HG03432 (cell line): ENCODE measurements at regions not wholly inside any gene's neighbourhood (a gene's known extent, or its start where the extent isn't known, plus 50 kb on each side); places are given as distances from the start of the nearest gene placed in this dataset.
"Not testable (repeated sequence)": the region's sequence is repeated elsewhere in the genome, so short reads cannot be mapped to it uniquely, and the experiment has no call there.

ENCODE experiments used
- ATAC-seq: cut with Tn5 transposase; IDR thresholded peaks from one replicate; pipeline ENCODE4 v1.9.1; 2021; ENCODE audit warnings: mild to moderate bottlenecking, moderate library complexity; ENCODE audit not compliant: unreplicated experiment

DNA sequence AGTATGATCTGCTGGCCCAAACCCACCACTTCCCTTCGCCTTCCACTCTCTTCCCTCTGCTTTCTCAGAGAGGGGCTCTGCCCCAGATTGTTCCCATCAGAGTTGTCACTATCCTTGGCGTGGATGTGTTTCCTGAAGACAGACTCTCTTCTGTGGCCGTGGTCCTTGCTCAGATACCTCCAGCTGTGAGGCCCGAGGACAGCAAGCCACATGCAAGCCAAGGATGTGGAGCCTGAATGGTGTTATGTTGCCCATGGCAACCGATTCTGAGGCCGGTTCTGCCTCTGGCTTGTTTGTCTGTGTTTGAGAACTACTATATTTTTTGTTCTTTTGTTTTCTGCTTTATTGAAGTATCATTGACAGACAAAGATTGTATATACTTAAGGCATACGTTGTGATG, 247.4 kb upstream of the PODXL start:
- ATAC-seq = no peak

DNA sequence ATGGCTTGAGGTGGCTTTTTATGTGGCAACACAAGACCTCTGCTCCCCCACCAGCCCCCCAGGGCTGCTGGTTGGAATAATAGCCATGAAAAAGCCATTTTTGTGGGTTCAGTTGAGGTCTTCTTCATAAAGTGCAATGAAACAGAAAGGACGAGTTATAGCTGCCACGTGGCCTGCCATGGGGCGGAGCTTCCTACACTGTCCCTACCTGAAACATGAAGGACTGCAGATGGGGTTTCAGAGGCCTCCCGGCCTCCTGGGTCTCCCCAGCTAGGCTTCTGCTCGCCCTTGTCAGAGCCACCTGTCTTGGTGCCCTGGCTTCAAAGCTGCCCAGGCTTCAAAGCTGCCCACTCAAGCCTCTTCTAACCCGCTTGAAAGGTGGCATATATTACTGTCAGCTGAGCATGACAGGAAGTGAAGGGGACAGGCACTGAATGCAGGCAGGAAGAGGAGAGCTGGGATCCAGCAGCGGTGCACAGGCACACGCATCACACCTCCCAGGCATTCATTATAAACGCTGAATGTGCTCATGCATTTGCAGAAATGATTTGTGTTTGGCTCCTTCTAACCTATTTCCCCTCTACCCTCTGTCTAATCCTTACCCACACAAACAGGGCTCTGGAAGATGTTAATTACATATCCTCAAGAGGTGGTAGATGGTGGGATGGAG, 245.9 kb upstream of the PODXL start:
- no peak for ATAC-seq

- ATAC-seq = no peak
Observed at GRCh38 chr7:131800531-131800930, 244.1 kb upstream of the PODXL start.

GRCh38 chr7:131800008-131800407, 243.6 kb upstream of the PODXL start:
- ATAC-seq = no peak

DNA sequence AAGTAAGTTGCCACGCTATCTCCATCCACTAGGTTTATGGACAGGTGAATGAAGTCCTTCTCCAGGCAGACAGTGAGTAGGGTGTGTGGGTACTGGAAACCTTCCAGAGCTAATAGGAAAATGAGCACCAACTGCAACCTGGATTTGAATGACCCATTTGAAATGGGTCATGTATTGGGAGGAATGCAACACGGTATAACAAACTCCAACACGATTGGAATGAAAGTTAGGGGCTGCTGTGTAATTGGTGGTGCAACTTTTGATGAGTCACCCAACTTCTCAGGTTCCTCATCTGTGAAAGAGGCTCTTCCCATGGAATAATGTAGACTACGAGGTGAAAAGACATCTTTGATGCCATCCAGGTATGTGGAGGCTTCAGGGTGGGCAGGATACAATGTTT, 241.4 kb upstream of the PODXL start:
- ATAC-seq = no peak

DNA sequence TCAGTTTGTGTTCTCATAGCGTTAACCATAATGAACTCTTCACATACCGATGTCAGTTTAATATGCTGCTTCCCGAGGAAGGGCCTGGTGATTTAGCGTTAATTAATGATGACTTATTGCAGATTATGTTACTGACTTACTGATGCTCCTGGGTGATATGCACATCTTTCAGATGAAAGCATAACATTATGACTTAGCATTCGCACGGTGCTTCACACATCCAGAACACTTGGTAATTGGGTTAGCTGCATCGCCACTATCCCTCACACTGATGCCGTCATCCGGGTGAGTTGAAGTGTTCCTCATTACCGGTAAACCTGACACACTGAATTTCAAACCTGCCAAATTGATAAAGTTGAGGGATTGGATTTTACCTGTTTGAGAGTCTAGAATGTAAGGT, 239.0 kb upstream of the PODXL start:
- ATAC-seq = no peak

GRCh38 chr7:131792311-131792710, 235.9 kb upstream of the PODXL start:
- ATAC-seq = no peak

GRCh38 chr7:131787101-131787500, 230.7 kb upstream of the PODXL start:
- ATAC-seq = no peak

DNA sequence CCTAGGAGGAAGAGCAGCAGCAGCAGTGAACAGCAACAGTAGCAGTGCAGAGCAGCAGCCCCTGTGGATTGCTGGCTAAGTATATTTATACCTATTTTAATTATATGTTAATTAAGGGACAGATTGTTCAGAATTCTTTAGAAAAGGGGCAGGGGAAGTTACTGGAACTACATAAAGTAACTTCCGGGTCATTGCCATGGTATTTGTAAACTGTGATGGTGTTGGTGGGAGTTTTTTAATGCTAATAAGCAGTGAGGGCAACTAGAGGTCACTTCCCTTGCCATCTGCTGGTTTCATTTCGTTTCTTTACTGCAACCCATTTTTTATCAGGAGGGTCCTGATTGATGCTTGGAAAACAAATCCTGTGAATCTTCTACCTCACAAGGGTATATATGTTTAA, 229.8 kb upstream of the PODXL start:
- ATAC-seq = no peak

GRCh38 chr7:131778601-131779000, 222.2 kb upstream of the PODXL start:
- ATAC-seq = no peak

DNA sequence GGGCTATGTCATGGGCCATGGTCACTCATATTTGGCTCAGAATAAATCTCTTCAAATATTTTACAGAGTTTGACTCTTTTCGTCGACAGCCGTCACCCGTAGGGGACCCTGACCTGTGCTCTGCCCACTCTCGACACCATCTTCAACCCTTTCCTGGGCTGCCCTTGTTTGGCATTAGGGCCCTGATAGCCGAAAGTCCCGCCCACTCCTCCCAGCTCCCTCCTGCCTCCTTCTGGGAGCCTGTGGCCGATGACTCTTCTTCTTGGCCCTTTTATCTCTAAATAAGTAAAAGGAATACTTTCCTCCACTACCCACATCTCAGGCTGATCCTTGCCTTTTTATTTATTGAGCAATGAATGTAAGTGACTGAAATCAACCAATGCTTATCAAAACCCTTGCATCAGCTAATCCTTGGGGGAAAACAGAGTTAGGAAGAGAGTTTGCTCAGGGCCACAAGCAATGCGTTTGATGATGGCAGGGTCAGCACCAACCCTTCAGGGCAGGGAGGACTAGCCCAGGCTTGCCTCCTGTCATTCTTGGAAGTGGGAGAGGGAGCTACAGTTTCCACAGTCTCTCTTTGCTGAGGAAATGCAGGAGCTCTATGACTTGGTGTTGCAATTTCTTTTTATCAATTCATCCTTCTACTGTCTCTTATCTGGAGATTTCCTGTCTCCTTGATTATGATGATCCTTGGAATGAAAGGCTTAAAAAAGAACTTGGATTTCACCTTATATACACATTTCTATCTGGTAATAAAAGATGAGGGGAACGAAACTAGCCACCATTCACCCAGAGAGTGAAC, 218.2 kb upstream of the PODXL start:
- ATAC-seq = no peak

DNA sequence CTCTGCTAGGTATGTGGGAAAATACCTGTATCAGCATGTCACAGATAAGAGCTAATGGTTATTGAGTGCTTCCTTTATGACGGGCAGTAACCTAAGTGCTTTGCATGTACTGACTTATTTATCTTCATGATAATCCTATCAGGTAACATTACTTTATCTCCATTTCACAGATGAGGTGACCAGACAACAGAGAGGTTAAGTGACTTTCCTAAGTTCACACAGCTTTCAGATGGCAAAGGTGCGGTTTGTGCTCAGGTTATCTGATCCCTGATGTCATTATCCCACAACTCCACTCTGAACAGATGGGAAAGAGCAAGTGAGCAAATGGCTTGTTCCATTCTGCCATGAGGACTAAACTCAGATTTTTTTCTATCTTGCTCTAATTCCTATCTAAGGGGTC, 217.0 kb upstream of the PODXL start:
- no peak for ATAC-seq

- no peak for ATAC-seq
Observed at GRCh38 chr7:131769241-131769640, 212.8 kb upstream of the PODXL start.

DNA sequence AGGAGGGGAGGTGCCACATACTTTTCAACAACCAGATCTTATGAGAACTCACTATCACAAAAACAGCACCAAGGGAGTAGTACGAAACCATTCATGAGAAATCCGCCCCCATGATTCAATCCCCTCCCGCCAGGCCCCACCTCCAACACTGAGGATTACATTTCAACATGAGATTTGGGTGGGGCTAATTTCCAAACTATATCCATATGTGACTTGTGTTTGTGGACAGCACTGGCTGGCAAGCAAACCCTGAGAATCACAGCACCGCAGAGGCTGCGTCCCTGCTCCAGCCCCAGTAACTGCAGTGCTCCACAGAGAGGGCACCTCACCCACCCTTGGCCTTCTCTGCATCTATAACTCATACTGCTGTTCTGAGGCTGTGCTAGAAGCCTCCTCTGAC, 211.2 kb upstream of the PODXL start:
- no peak for ATAC-seq

- ATAC-seq = no peak
Observed at GRCh38 chr7:131765575-131765974, 209.1 kb upstream of the PODXL start.

- ATAC-seq = no peak
Observed at GRCh38 chr7:131764143-131764775, 207.8 kb upstream of the PODXL start.

DNA sequence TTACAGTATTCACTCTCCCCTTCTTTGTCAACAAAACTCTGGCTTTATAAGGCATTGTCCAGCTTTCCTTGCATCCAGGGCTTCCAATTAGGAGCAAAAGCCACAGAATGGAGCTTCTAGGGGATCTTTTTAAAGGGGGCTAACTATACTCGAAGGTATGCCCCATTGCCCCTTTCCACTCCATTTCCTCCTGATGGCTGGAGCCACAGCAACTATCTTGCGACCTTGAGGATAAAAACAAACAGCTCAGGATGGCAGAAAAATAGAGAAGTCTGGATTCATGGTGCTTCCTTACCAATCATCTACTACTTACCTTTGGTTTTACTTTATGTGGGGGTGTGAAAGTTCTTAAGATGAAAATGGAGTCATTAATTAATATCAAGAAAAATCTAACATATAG, 206.3 kb upstream of the PODXL start:
- no peak for ATAC-seq

DNA sequence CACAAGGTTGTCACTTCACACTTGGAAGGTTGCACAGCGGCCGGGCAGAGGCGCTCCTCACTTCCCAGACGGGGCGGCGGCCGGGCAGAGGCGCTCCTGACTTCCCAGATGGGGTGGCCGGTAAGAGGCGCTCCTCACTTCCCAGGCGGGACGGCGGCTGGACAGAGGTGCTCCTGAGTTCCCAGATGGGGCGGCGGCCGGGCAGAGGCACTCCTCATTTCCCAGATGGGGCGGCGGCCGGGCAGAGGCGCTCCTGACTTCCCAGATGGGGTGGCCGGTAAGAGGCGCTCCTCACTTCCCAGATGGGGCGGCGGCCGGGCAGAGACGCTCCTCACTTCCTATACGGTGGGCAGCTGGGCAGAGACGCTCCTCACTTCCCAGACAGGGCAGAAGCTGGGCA, 199.4 kb upstream of the PODXL start:
- ATAC-seq = not testable (repeated sequence)

DNA sequence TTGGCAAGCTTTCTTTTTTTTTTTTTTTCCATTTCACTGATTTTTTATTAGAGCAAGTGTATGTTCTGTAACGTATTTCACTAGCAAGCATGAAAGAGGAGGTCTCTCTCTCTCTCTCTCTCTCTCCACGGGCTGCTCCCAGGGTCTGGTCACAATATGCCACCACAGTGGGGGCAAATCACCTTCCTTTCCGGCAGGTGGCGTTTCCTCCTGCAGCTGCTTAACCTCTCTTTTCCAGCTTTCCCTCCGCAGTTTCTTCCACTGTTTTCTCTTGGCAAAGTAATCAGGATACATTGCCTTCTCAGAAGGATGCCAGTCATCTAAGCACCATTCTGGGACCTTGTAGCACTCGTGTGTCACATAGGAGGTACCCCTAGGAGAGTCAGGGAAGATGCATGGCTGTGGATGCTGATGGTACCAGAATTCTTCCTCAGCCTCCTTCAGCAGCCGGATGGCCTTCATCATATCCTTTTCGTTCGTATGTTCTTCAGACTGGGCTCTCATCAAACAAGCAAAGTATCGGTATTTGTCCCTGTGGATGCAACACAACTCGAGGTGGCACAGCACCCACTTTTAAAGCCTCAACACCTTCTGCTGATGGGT, 197.3 kb upstream of the PODXL start:
- no peak for ATAC-seq

DNA sequence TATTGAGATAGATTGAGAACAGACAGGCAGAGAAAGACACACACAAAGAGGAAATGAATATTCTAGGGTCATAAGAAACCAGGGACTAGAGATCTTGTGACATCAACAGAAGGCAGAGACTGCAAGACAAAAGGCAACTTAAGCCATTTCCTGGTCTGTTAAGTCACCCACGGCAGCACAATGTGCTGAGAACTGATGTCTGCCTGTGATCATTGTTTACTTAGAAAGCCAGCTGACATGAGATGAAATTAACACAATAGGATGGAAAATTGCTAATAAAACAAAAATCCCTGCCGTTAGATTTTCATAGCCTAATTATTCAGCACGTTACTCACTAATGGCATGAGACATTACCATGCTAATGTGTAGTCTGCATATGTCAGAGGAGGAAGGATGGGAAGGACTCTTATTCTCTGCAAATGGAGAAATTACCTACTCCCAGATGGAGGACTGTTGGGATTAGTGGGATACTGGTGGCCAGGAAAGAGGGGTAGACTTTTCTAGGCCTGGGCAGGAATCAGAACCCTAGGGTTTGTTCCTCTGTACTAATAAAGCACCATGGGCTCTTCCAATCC, 191.3 kb upstream of the PODXL start:
- ATAC-seq = no peak
